GM12878 (cell line): ENCODE measurements at regions not wholly inside any gene's neighbourhood (a gene's known extent, or its start where the extent isn't known, plus 50 kb on each side); places are given as distances from the start of the nearest gene placed in this dataset.

ENCODE experiments used
- ATAC-seq: fragments of 200-7000 bp; cut with Tn5 transposase; 3 replicates; pipeline ENCODE4 v1.9.1; 2020; ENCODE audit warnings: mild to moderate bottlenecking, moderate library complexity
- BruUV-seq: library from RNA; stranded (reverse); fragments of 400-500 nt; replicated peaks from 2 replicates; lab custom pipeline; 2021; lab: Mats Ljungman, UMichigan
- CTCF ChIA-PET: fragments of 300-600 bp; sonication (Branson Sonifier 250); formaldehyde crosslinking; extraction: SDS; loops from one replicate; lab custom pipeline; 2021; ENCODE audit warnings: inconsistent platforms; lab: Yijun Ruan, JAX
- POLR2A ChIA-PET: fragments of 350-600 bp; formaldehyde crosslinking; extraction: SDS; loops from one replicate; lab custom pipeline; 2021; ENCODE audit warnings: inconsistent platforms; lab: Charles Lee
- RAD21 ChIA-PET: fragments of 300-600 bp; sonication (Branson Sonifier 250); formaldehyde crosslinking; loops from one replicate; lab custom pipeline; 2023; ENCODE audit warnings: antibody characterized with exemption; ENCODE audit not compliant: unreplicated experiment; lab: Charles Lee
- SMC1A ChIA-PET: fragments of 300-600 bp; sonication (Branson Sonifier 250); formaldehyde crosslinking; loops from one replicate; lab custom pipeline; 2023; ENCODE audit not compliant: unreplicated experiment, uncharacterized antibody; lab: Charles Lee
- DNase-seq: peaks from one replicate; pipeline ENCODE4 v3.0.0-alpha.2; 2011; ENCODE audit warnings: low read depth, low spot score
- FAIRE-seq: peaks from 3 replicates; lab custom pipeline; 2011; peaks lifted over from hg19 to GRCh38; lab: Jason Lieb, UNC
- H2AFZ ChIP-seq: 2 replicates; pipeline ENCODE4 v1.6.0; 2011; ENCODE audit warnings: low read depth, low read length, control low read depth; ENCODE audit not compliant: control insufficient read depth
- H3K27ac ChIP-seq: 2 replicates; pipeline ENCODE4 v1.5.1; 2011; ENCODE audit warnings: control low read depth; ENCODE audit not compliant: control insufficient read depth, insufficient read depth
- H3K27me3 ChIP-seq, 2 experiments: replicated peaks in 1 of 2; 2 replicates each; pipeline versions ENCODE4 v1.6.0 to v1.6.1; 2011; ENCODE audit warnings: low read length in 1 of 2; ENCODE audit not compliant: control insufficient read depth in 2 of 2, insufficient read depth in 2 of 2
- H3K36me3 ChIP-seq, 2 experiments: 2 replicates each; pipeline ENCODE4 v1.5.1; 2011; ENCODE audit warnings: low read length in 1 of 2; ENCODE audit not compliant: control insufficient read depth in 2 of 2, insufficient read depth in 2 of 2
- H3K4me1 ChIP-seq: 2 replicates; pipeline ENCODE4 v1.6.1; 2011; ENCODE audit warnings: mild to moderate bottlenecking, low read length, moderate library complexity, mixed read lengths; ENCODE audit not compliant: control insufficient read depth, insufficient read depth
- H3K4me2 ChIP-seq: 2 replicates; pipeline ENCODE4 v1.6.0; 2011; ENCODE audit warnings: control low read depth; ENCODE audit not compliant: control insufficient read depth, insufficient read depth
- H3K4me3 ChIP-seq: fragments of 200-600 bp; sonication (generic); 2 replicates; pipeline ENCODE4 v1.5.1; 2016
- H3K79me2 ChIP-seq: 2 replicates; pipeline ENCODE4 v1.6.0; 2011; ENCODE audit warnings: low read length; ENCODE audit not compliant: control insufficient read depth, insufficient read depth
- H3K9ac ChIP-seq: 2 replicates; pipeline ENCODE4 v1.8.0; 2011; ENCODE audit warnings: low read length, control low read depth, mixed read lengths; ENCODE audit not compliant: control insufficient read depth, insufficient read depth
- H3K9me3 ChIP-seq: replicated peaks from 3 replicates; pipeline ENCODE4 v1.5.1; 2011; ENCODE audit warnings: mild to moderate bottlenecking, low read length; ENCODE audit not compliant: control insufficient read depth, insufficient read depth
- H4K20me1 ChIP-seq: 2 replicates; pipeline ENCODE4 v1.6.0; 2011; ENCODE audit not compliant: control insufficient read depth, insufficient read depth
- CBX5 ChIP-seq: sonication (generic); IDR thresholded peaks from 2 replicates; pipeline ENCODE4 v1.6.1; 2016; ENCODE audit warnings: low read depth, moderate library complexity, mild to moderate bottlenecking, inconsistent platforms
- CEBPB ChIP-seq, 2 experiments: fragments of 150-350 bp in 1 of 2; IDR thresholded peaks; 2 replicates each; pipeline ENCODE4 v1.6.1; 2012 to 2014; ENCODE audit warnings: low read depth in 2 of 2, low read length in 2 of 2, borderline replicate concordance in 1 of 2, inconsistent platforms in 1 of 2
- CREM ChIP-seq: IDR thresholded peaks from 2 replicates; pipeline ENCODE4 v1.6.1; 2014; ENCODE audit warnings: antibody characterized with exemption, low read depth
- GATAD2B ChIP-seq: fragments of 450-650 bp; conservative IDR thresholded peaks from 2 replicates; pipeline ENCODE4 v1.6.1; 2017; ENCODE audit warnings: low read depth, mild to moderate bottlenecking, moderate library complexity
- IRF5 ChIP-seq: fragments of 450-650 bp; IDR thresholded peaks from 2 replicates; pipeline ENCODE4 v1.6.1; 2017; ENCODE audit warnings: borderline replicate concordance
- NR2C2 ChIP-seq: IDR thresholded peaks from 2 replicates; pipeline ENCODE4 v1.6.1; 2011; ENCODE audit warnings: borderline replicate concordance, low read depth; ENCODE audit not compliant: control insufficient read depth, insufficient read length
- POLR2A ChIP-seq: IDR thresholded peaks from 2 replicates; pipeline ENCODE4 v1.6.1; 2011; ENCODE audit warnings: low read depth, mild to moderate bottlenecking, low read length
- POLR2AphosphoS2 ChIP-seq: IDR thresholded peaks from 2 replicates; pipeline ENCODE4 v1.6.1; 2011; ENCODE audit warnings: low read depth, mild to moderate bottlenecking, low read length, improper control_type of control experiment, moderate library complexity
- POU2F2 ChIP-seq: IDR thresholded peaks from 3 replicates; pipeline ENCODE4 v1.6.1; 2011; ENCODE audit warnings: low read depth, mild to moderate bottlenecking, low read length, borderline replicate concordance
- RCOR1 ChIP-seq: conservative IDR thresholded peaks from 2 replicates; pipeline ENCODE4 v1.6.1; 2012; ENCODE audit warnings: low read depth, low read length, improper control_type of control experiment
- SMARCA5 ChIP-seq: fragments of 450-650 bp; IDR thresholded peaks from 2 replicates; pipeline ENCODE4 v1.6.1; 2017; ENCODE audit warnings: mild to moderate bottlenecking
- TCF7 ChIP-seq: IDR thresholded peaks from 2 replicates; pipeline ENCODE4 v1.6.1; 2014; ENCODE audit warnings: antibody characterized with exemption, borderline replicate concordance
- ZNF207 ChIP-seq: fragments of 450-650 bp; IDR thresholded peaks from 2 replicates; pipeline ENCODE4 v1.6.1; 2014; ENCODE audit warnings: antibody characterized with exemption, mild to moderate bottlenecking, borderline replicate concordance
- ZNF274 ChIP-seq: IDR thresholded peaks from one replicate; pipeline ENCODE4 v1.8.0; 2011; ENCODE audit not compliant: insufficient read length, insufficient read depth
- whole genome bisulfite sequencing: methylation state at CpG from one replicate; pipeline ENCODE4 v1.1.6; 2016; ENCODE audit warnings: low lambda C conversion rate; ENCODE audit not compliant: insufficient replicate concordance, insufficient coverage; ENCODE audit errors: missing lambda C conversion rate; 5-methylcytosine and 5-hydroxymethylcytosine counted together
- in situ Hi-C: fragments of 300-500 bp; cut with MboI; formaldehyde crosslinking; loops from 9 replicates; pipeline ENCODE4 v1.14.3; 2018; ENCODE audit warnings: mixed read lengths
- intact Hi-C: fragments of 100-400 bp; cut with micrococcal nuclease; formaldehyde crosslinking; loops from one replicate; pipeline ENCODE4 v1.14.2; 2022; ENCODE audit not compliant: unreplicated experiment
- TF ChIP-seq, protein P1 (sequence below): IDR thresholded peaks from 2 replicates; pipeline ENCODE4 v1.6.1; 2012; ENCODE audit warnings: low read depth, low read length, improper control_type of control experiment
- TF ChIP-seq, protein P2 (sequence below): IDR thresholded peaks from 2 replicates; pipeline ENCODE4 v1.6.1; 2011; ENCODE audit warnings: borderline replicate concordance, low read depth, mild to moderate bottlenecking, moderate library complexity, mixed read lengths, low read length; ENCODE audit not compliant: insufficient read depth; ENCODE audit errors: extremely low read length
- TF ChIP-seq, protein P3 (sequence below): fragments of 450-650 bp; IDR thresholded peaks from 2 replicates; pipeline ENCODE4 v1.6.1; 2017; ENCODE audit warnings: mild to moderate bottlenecking
- TF ChIP-seq, protein P4 (sequence below): fragments of 450-650 bp; IDR thresholded peaks from 2 replicates; pipeline ENCODE4 v1.6.1; 2016; ENCODE audit warnings: mild to moderate bottlenecking

- no peak for TF ChIP-seq IRF5
Observed at GRCh38 chr3:72055436-72055835, 270.5 kb upstream of the PROK2 start (continued).

- no peaks in the 10 kb centered on the region for H4K20me1 ChIP-seq
- H2AFZ ChIP-seq = no peak overlapping the region
- ATAC-seq (no peak), DNase-seq (no peak), FAIRE-seq (no peak)
- ChIA-PET CTCF (interaction anchor here (0.8 kb wide), 1 partner anchor 124 kb away, joined by 3 read pairs; no protein-coding TSS in a partner anchor), POLR2A (interaction anchor here (0.6 to 1.4 kb wide), 2 partner anchors 19 to 46 kb away, joined by 3 to 4 read pairs; no protein-coding TSS in a partner anchor), SMC1A (no interaction called here), RAD21 (no interaction called here)
- no peaks in the 10 kb centered on the region for H3K79me2 ChIP-seq
- H3K27me3 ChIP-seq = no peaks in the 10 kb centered on the region
- H3K9me3 ChIP-seq = no peaks in the 10 kb centered on the region
- H3K4me2 ChIP-seq = no peak overlapping the region
- no peaks in the 10 kb centered on the region for H3K4me1 ChIP-seq
- no peak overlapping the region for H3K9ac ChIP-seq
- no peaks in the 10 kb centered on the region; a peak in 2 of 4 replicates for H3K36me3 ChIP-seq
- H3K4me3 ChIP-seq = no peak overlapping the region
- intact Hi-C loops = no loop called here
- no TSS peak for BruUV-seq
- no peak overlapping the region for H3K27ac ChIP-seq
- in situ Hi-C loops = no loop called here
- WGBS = 100% methylated on average over 1 of the region's 1 CpG
- TF ChIP-seq POLR2AphosphoS2 = no peak
- no peak for TF ChIP-seq POU2F2
- TF ChIP-seq, protein P1, sequence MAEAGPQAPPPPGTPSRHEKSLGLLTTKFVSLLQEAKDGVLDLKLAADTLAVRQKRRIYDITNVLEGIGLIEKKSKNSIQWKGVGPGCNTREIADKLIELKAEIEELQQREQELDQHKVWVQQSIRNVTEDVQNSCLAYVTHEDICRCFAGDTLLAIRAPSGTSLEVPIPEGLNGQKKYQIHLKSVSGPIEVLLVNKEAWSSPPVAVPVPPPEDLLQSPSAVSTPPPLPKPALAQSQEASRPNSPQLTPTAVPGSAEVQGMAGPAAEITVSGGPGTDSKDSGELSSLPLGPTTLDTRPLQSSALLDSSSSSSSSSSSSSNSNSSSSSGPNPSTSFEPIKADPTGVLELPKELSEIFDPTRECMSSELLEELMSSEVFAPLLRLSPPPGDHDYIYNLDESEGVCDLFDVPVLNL = no peak
- TF ChIP-seq, protein P2, sequence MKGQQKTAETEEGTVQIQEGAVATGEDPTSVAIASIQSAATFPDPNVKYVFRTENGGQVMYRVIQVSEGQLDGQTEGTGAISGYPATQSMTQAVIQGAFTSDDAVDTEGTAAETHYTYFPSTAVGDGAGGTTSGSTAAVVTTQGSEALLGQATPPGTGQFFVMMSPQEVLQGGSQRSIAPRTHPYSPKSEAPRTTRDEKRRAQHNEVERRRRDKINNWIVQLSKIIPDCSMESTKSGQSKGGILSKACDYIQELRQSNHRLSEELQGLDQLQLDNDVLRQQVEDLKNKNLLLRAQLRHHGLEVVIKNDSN = no peak
- TF ChIP-seq CBX5 = no peak
- TF ChIP-seq ZNF207 = no peak
- no peak for TF ChIP-seq SMARCA5
- TF ChIP-seq CEBPB (IDR thresholded peaks at IDR 0.05; ENCODE audit: borderline replicate concordance in 1 of 2, low read depth in 2 of 2, low read length in 2 of 2) = no peak
- no peak for TF ChIP-seq GATAD2B
- no peak for TF ChIP-seq POLR2A
- TF ChIP-seq, protein P3, sequence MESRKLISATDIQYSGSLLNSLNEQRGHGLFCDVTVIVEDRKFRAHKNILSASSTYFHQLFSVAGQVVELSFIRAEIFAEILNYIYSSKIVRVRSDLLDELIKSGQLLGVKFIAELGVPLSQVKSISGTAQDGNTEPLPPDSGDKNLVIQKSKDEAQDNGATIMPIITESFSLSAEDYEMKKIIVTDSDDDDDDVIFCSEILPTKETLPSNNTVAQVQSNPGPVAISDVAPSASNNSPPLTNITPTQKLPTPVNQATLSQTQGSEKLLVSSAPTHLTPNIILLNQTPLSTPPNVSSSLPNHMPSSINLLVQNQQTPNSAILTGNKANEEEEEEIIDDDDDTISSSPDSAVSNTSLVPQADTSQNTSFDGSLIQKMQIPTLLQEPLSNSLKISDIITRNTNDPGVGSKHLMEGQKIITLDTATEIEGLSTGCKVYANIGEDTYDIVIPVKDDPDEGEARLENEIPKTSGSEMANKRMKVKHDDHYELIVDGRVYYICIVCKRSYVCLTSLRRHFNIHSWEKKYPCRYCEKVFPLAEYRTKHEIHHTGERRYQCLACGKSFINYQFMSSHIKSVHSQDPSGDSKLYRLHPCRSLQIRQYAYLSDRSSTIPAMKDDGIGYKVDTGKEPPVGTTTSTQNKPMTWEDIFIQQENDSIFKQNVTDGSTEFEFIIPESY = no peak
- TF ChIP-seq RCOR1 = no peak
- TF ChIP-seq ZNF274 = no peak
- no peak for TF ChIP-seq TCF7
- TF ChIP-seq, protein P4, sequence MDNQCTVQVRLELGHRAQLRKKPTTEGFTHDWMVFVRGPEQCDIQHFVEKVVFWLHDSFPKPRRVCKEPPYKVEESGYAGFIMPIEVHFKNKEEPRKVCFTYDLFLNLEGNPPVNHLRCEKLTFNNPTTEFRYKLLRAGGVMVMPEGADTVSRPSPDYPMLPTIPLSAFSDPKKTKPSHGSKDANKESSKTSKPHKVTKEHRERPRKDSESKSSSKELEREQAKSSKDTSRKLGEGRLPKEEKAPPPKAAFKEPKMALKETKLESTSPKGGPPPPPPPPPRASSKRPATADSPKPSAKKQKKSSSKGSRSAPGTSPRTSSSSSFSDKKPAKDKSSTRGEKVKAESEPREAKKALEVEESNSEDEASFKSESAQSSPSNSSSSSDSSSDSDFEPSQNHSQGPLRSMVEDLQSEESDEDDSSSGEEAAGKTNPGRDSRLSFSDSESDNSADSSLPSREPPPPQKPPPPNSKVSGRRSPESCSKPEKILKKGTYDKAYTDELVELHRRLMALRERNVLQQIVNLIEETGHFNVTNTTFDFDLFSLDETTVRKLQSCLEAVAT = no peak
- TF ChIP-seq NR2C2 = no peak
- no peak for TF ChIP-seq CREM
Observed at GRCh38 chr3:72054976-72055375, 270.0 kb upstream of the PROK2 start.
